Ovary (tissue), 7 donors: ENCODE measurements at regions not wholly inside any gene's neighbourhood (a gene's known extent, or its start where the extent isn't known, plus 50 kb on each side); places are given as distances from the start of the nearest gene placed in this dataset.

ENCODE experiments used
- DNase-seq, 5 donors: peaks; one replicate each; pipeline ENCODE4 v3.0.0-alpha.2; 2019 to 2020
- H3K27ac ChIP-seq, 2 donors: fragments of 200-600 bp; one replicate each; pipeline versions ENCODE4 v1.5.1 to v1.8.0; 2019 to 2022
- H3K27me3 ChIP-seq: fragments of 200-600 bp; one replicate; pipeline ENCODE4 v1.8.0; 2022
- H3K36me3 ChIP-seq: fragments of 200-600 bp; sonication (generic); one replicate; pipeline ENCODE4 v1.5.1; 2019
- H3K4me1 ChIP-seq: one replicate; pipeline ENCODE4 v1.8.1; 2013; ENCODE audit warnings: mild to moderate bottlenecking, moderate library complexity; ENCODE audit not compliant: insufficient read depth
- H3K4me3 ChIP-seq: fragments of 200-600 bp; sonication (generic); one replicate; pipeline ENCODE4 v1.5.1; 2017
- H3K9me3 ChIP-seq, 2 donors: fragments of 200-600 bp in 1 of 2; sonication (generic) in 1 of 2; one replicate each; pipeline versions ENCODE4 v1.5.1 to v1.8.1; 2013 to 2019; ENCODE audit warnings: mild to moderate bottlenecking in 1 of 2, moderate library complexity in 1 of 2
- CTCF ChIP-seq, 3 donors: fragments of 450-650 bp in 2 of 3; fragments of 200-600 bp in 1 of 3; IDR thresholded peaks; one replicate each; pipeline versions ENCODE4 v1.5.1 to v1.8.0; 2016 to 2022; ENCODE audit warnings: antibody characterized with exemption in 3 of 3, mild to moderate bottlenecking in 1 of 3
- EP300 ChIP-seq: sonication (generic); formaldehyde crosslinking; IDR thresholded peaks from one replicate; pipeline ENCODE4 v1.6.1; 2017; ENCODE audit warnings: antibody characterized with exemption
- POLR2A ChIP-seq: fragments of 450-650 bp; IDR thresholded peaks from one replicate; pipeline ENCODE4 v1.6.1; 2017; ENCODE audit warnings: antibody characterized with exemption, mild to moderate bottlenecking, moderate library complexity
- WGBS, 3 donors: extraction: QIAGEN DNeasy Blood & Tissue Kit in 1 of 3; methylation state at CpG; one replicate each; pipeline versions ENCODE4 v1.1.5 to v1.1.7; 2013 to 2017; 5-methylcytosine and 5-hydroxymethylcytosine counted together
- intact Hi-C, 4 donors: fragments of 100-400 bp; cut with DNase I; formaldehyde crosslinking; loops; one replicate each; pipeline versions ENCODE4 v1.11.0 to v1.15.1; 2022 to 2023
- donor health status: DM: no; HTN: no; CAD: no; lungs with moderate emphysema.
- donor health status: DM: no; HTN: no; CAD: no.
- donor health status: Bipolar disorder and iron deficiency.
- donor health status: DM: no; HTN: no; CAD: no.
- donor health status: DM: yes; HTN: yes; CAD: no.

GRCh38 chr6:164075981-164076615 is 661.6 kb downstream of the QKI start:
- Histone ChIP-seq H3K36me3 (no peaks in the 10 kb centered on the region), H3K27ac (no peak overlapping the region), H3K4me1 (no peaks in the 10 kb centered on the region), H3K27me3 (no peaks in the 10 kb centered on the region), H3K4me3 (no peak overlapping the region), H3K9me3 (no peaks in the 10 kb centered on the region)
- intact Hi-C loops, result no loop called here
- TF ChIP-seq POLR2A (no peak), EP300 (no peak), CTCF (IDR thresholded peaks at IDR 0.05) (no peak)
- no peak for DNase-seq
- 83 to 86% (median 83%) methylated on average over 8 to 9 of the region's 10 CpGs for WGBS, 3 donors

- TF ChIP-seq CTCF (IDR thresholded peaks at IDR 0.05), result no peak
- no peak for TF ChIP-seq EP300
- no peak for TF ChIP-seq POLR2A
- Histone ChIP-seq H3K4me1 (no peaks in the 10 kb centered on the region), H3K27ac (no peak overlapping the region), H3K9me3 (no peaks in the 10 kb centered on the region), H3K4me3 (no peak overlapping the region), H3K36me3 (no peaks in the 10 kb centered on the region), H3K27me3 (no peaks in the 10 kb centered on the region)
- WGBS, 3 donors, result 49 to 72% (median 50%) methylated on average over 2 of the region's 2 CpGs
- no peak for DNase-seq
- intact Hi-C loops, result no loop called here
These were observed 657.7 kb downstream of the QKI start for GRCh38 chr6:164072240-164072666.

GRCh38 chr6:164069350-164069990 is 655.0 kb downstream of the QKI start:
- 76 to 86% (median 79%) methylated on average over 11 of the region's 11 CpGs for WGBS, 3 donors

GRCh38 chr6:164068527-164068926 is 654.0 kb downstream of the QKI start:
- Histone ChIP-seq H3K4me3 (no peak overlapping the region), H3K27ac (no peak overlapping the region), H3K4me1 (no peaks in the 10 kb centered on the region), H3K36me3 (no peaks in the 10 kb centered on the region), H3K27me3 (no peaks in the 10 kb centered on the region), H3K9me3 (no peaks in the 10 kb centered on the region)
- DNase-seq, result no peak
- no peak for TF ChIP-seq EP300
- WGBS, 3 donors, result 85 to 88% (median 86%) methylated on average over 4 of the region's 4 CpGs
- intact Hi-C loops, result no loop called here

More at GRCh38 chr6:164069350-164069990, 655.0 kb downstream of the QKI start:
- Histone ChIP-seq H3K27me3 (no peaks in the 10 kb centered on the region), H3K4me3 (no peak overlapping the region), H3K36me3 (no peaks in the 10 kb centered on the region), H3K4me1 (no peaks in the 10 kb centered on the region), H3K27ac (no peak overlapping the region), H3K9me3 (no peaks in the 10 kb centered on the region)
- TF ChIP-seq POLR2A, result no peak
- TF ChIP-seq EP300, result no peak
- TF ChIP-seq CTCF (IDR thresholded peaks at IDR 0.05), result no peak
- peak in 1 of 5 donors; percentile 40 for DNase-seq
- intact Hi-C loops, result no loop called here

- Histone ChIP-seq H3K4me1 (no peaks in the 10 kb centered on the region), H3K9me3 (no peaks in the 10 kb centered on the region), H3K4me3 (no peak overlapping the region), H3K27ac (no peak overlapping the region), H3K27me3 (no peaks in the 10 kb centered on the region), H3K36me3 (no peaks in the 10 kb centered on the region)
- no peak for TF ChIP-seq POLR2A
- TF ChIP-seq CTCF (IDR thresholded peaks at IDR 0.05), result no peak
- TF ChIP-seq EP300, result no peak
- intact Hi-C loops, result no loop called here
- no peak for DNase-seq
- WGBS, 3 donors, result 76 to 83% (median 77%) methylated on average over 5 of the region's 5 CpGs
These were observed 652.2 kb downstream of the QKI start for GRCh38 chr6:164066766-164067165.
